Caco-2 (cell line): ENCODE measurements at regions not wholly inside any gene's neighbourhood (a gene's known extent, or its start where the extent isn't known, plus 50 kb on each side); places are given as distances from the start of the nearest gene placed in this dataset.

ENCODE experiments used
- BruUV-seq: library from RNA; stranded (reverse); fragments of 400-500 nt; replicated peaks from 2 replicates; lab custom pipeline; 2021; lab: Mats Ljungman, UMichigan
- CTCF ChIA-PET: fragments of 300-600 bp; sonication (Branson Sonifier 250); formaldehyde crosslinking; loops from one replicate; lab custom pipeline; 2022; ENCODE audit warnings: antibody characterized with exemption; lab: Charles Lee
- POLR2A ChIA-PET: fragments of 300-600 bp; sonication (Branson Sonifier 250); formaldehyde crosslinking; loops from one replicate; lab custom pipeline; 2022; ENCODE audit warnings: antibody characterized with exemption; lab: Charles Lee
- DNase-seq, 2 experiments: peaks; one replicate each; pipeline versions ENCODE4 v3.0.0 to v3.0.0-alpha.2; 2020 to 2022
- H3K27me3 ChIP-seq: replicated peaks from 2 replicates; pipeline ENCODE4 v1.6.0; 2011; ENCODE audit warnings: low read length; ENCODE audit not compliant: control insufficient read depth, insufficient read depth
- H3K36me3 ChIP-seq: 2 replicates; pipeline ENCODE4 v1.5.1; 2011; ENCODE audit warnings: low read length; ENCODE audit not compliant: control insufficient read depth, insufficient read depth
- H3K4me1 ChIP-seq: fragments of 250-450 bp; sonication (Bioruptor Pico); 2 replicates; pipeline ENCODE4 v1.5.1; 2020; ENCODE audit warnings: mild to moderate bottlenecking
- H3K4me3 ChIP-seq: 2 replicates; pipeline ENCODE4 v1.5.1; 2011; ENCODE audit warnings: low read depth, mild to moderate bottlenecking, control low read depth, low read length
- H3K9me3 ChIP-seq: fragments of 250-450 bp; sonication (Bioruptor Pico); 2 replicates; pipeline ENCODE4 v1.5.1; 2020; ENCODE audit warnings: mild to moderate bottlenecking, moderate library complexity
- H3K27ac Mint-ChIP-seq: one replicate; pipeline ENCODE4 v1.8.0; 2022; ENCODE audit warnings: mixed read lengths; ENCODE audit not compliant: unreplicated experiment
- H3K27me3 Mint-ChIP-seq: one replicate; pipeline ENCODE4 v1.8.0; 2022; ENCODE audit warnings: mixed read lengths; ENCODE audit not compliant: insufficient read depth, unreplicated experiment
- H3K36me3 Mint-ChIP-seq: one replicate; pipeline ENCODE4 v1.8.0; 2022; ENCODE audit warnings: mild to moderate bottlenecking, mixed read lengths; ENCODE audit not compliant: insufficient read depth, unreplicated experiment
- H3K4me1 Mint-ChIP-seq: one replicate; pipeline ENCODE4 v1.8.0; 2022; ENCODE audit warnings: low read depth, mixed read lengths; ENCODE audit not compliant: unreplicated experiment
- H3K4me3 Mint-ChIP-seq: one replicate; pipeline ENCODE4 v1.8.0; 2022; ENCODE audit warnings: mild to moderate bottlenecking, moderate library complexity, mixed read lengths; ENCODE audit not compliant: unreplicated experiment
- H3K9me3 Mint-ChIP-seq: one replicate; pipeline ENCODE4 v1.8.0; 2022; ENCODE audit warnings: mixed read lengths; ENCODE audit not compliant: unreplicated experiment
- intact Hi-C: fragments of 100-400 bp; cut with micrococcal nuclease; formaldehyde crosslinking; loops from one replicate; pipeline ENCODE4 v1.10.0; 2022; ENCODE audit not compliant: unreplicated experiment
- TF ChIP-seq, protein P1 (sequence below), 2 experiments: fragments of 200-600 bp in 1 of 2; IDR thresholded peaks; 1 replicate in 1 of 2; 2 replicates in 1 of 2; pipeline versions ENCODE4 v1.5.1 to v1.8.0; 2011 to 2022; ENCODE audit warnings: antibody characterized with exemption in 1 of 2, control low read depth in 1 of 2, inconsistent platforms in 1 of 2, low read depth in 1 of 2, low read length in 1 of 2, mild to moderate bottlenecking in 1 of 2, moderate library complexity in 1 of 2; ENCODE audit not compliant: insufficient read depth in 1 of 2, severe bottlenecking in 1 of 2, unreplicated experiment in 1 of 2

DNA sequence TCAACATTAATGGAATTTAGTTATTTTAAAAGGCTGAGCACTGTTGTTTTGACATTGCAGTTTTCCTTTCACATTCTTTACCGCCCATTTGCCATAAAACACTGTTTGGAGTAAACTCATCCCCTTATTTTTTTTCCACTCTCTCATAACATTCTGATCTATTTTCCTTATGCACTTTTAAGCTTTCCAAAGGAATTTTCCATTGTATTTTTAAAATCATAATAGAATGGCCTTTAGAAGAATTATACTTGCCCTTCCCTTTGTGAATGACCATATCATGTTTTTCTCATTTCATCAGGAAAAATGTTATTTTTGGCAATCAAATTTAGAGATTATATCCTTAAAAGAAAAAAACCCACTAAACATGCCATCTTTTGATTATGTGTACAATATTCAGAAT is 1074.2 kb downstream of the STIM2 start:
- no peaks in the 10 kb centered on the region for H3K36me3 Mint-ChIP-seq
- CTCF ChIA-PET, result no interaction called here

DNA sequence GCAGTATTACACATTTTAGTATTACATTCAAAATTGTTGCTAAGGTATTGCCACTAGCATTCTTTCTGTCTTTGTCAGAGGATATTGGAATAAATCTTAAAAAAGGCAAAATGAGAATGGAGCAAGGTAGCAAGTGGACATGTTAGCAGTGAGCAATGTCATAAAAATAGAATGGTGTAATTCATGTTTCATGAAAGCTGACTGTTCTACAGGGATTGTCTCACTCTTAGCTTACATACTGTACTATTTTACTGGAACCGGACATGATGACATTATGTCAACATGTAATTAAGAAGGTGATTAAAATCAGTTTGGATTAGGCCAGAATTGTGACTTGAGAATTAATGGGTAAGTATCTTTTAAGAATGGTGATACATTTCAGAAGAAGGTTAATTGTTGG is 1086.2 kb downstream of the STIM2 start:
- TF ChIP-seq, protein P1, sequence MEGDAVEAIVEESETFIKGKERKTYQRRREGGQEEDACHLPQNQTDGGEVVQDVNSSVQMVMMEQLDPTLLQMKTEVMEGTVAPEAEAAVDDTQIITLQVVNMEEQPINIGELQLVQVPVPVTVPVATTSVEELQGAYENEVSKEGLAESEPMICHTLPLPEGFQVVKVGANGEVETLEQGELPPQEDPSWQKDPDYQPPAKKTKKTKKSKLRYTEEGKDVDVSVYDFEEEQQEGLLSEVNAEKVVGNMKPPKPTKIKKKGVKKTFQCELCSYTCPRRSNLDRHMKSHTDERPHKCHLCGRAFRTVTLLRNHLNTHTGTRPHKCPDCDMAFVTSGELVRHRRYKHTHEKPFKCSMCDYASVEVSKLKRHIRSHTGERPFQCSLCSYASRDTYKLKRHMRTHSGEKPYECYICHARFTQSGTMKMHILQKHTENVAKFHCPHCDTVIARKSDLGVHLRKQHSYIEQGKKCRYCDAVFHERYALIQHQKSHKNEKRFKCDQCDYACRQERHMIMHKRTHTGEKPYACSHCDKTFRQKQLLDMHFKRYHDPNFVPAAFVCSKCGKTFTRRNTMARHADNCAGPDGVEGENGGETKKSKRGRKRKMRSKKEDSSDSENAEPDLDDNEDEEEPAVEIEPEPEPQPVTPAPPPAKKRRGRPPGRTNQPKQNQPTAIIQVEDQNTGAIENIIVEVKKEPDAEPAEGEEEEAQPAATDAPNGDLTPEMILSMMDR (IDR thresholded peaks at IDR 0.05; ENCODE audit: insufficient read depth in 1 of 2, low read depth in 1 of 2, low read length in 1 of 2, severe bottlenecking in 1 of 2, unreplicated experiment in 1 of 2), result no peak
- intact Hi-C loops, result no loop called here
- Histone ChIP-seq H3K4me1 (no peaks in the 10 kb centered on the region), H3K4me3 (no peak overlapping the region), H3K36me3 (no peaks in the 10 kb centered on the region), H3K27me3 (no peaks in the 10 kb centered on the region), H3K9me3 (no peaks in the 10 kb centered on the region)
- H3K4me3 Mint-ChIP-seq, result no peak overlapping the region
- H3K36me3 Mint-ChIP-seq, result no peaks in the 10 kb centered on the region
- ChIA-PET POLR2A (no interaction called here), CTCF (no interaction called here)
- no peaks in the 10 kb centered on the region for H3K4me1 Mint-ChIP-seq
- H3K27ac Mint-ChIP-seq, result no peak overlapping the region
- no peaks in the 10 kb centered on the region for H3K27me3 Mint-ChIP-seq
- no peak for DNase-seq
- BruUV-seq, result no TSS peak
- no peaks in the 10 kb centered on the region for H3K9me3 Mint-ChIP-seq

More for the DNA sequence above, 1074.2 kb downstream of the STIM2 start:
- no peaks in the 10 kb centered on the region for H3K27me3 ChIP-seq
- Mint-ChIP-seq H3K9me3 (no peaks in the 10 kb centered on the region), H3K27me3 (no peaks in the 10 kb centered on the region), H3K4me1 (no peaks in the 10 kb centered on the region), H3K4me3 (no peak overlapping the region), H3K27ac (no peak overlapping the region)
- TF ChIP-seq, protein P1 (IDR thresholded peaks at IDR 0.05; ENCODE audit: insufficient read depth in 1 of 2, low read depth in 1 of 2, low read length in 1 of 2, severe bottlenecking in 1 of 2, unreplicated experiment in 1 of 2), result no peak
- no peak for DNase-seq
- intact Hi-C loops, result no loop called here
- no TSS peak for BruUV-seq
- H3K36me3 ChIP-seq, result no peaks in the 10 kb centered on the region
- POLR2A ChIA-PET, result no interaction called here
- no peaks in the 10 kb centered on the region for H3K4me1 ChIP-seq
- no peaks in the 10 kb centered on the region for H3K9me3 ChIP-seq
- no peak overlapping the region for H3K4me3 ChIP-seq

DNA sequence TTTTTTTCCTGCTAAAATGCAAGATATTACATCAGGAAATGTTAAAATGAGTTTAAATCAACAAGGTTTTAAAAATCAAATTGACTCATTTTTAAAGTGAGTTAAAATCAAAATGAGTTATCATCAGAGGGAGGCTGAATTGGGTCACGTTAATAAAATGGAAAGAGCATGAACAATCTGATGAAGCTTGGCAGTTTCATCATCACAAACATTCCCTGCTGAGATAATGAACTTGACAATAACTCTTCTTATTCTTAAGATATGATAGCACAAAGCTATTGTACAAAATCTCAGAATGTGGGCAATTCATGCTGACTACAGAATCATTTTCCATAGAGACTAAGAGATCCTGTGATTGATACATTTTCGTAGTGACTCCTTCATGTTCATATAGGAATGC is 1086.7 kb downstream of the STIM2 start:
- H3K4me3 Mint-ChIP-seq, result no peak overlapping the region
- no TSS peak for BruUV-seq
- no peaks in the 10 kb centered on the region for H3K27me3 Mint-ChIP-seq
- H3K4me1 Mint-ChIP-seq, result no peaks in the 10 kb centered on the region
- DNase-seq, result no peak
- Histone ChIP-seq H3K36me3 (no peaks in the 10 kb centered on the region), H3K4me3 (no peak overlapping the region), H3K27me3 (no peaks in the 10 kb centered on the region), H3K9me3 (no peaks in the 10 kb centered on the region), H3K4me1 (no peaks in the 10 kb centered on the region)
- TF ChIP-seq, protein P1 (IDR thresholded peaks at IDR 0.05; ENCODE audit: insufficient read depth in 1 of 2, low read depth in 1 of 2, low read length in 1 of 2, severe bottlenecking in 1 of 2, unreplicated experiment in 1 of 2), result no peak
- no peaks in the 10 kb centered on the region for H3K36me3 Mint-ChIP-seq
- no peaks in the 10 kb centered on the region for H3K9me3 Mint-ChIP-seq
- intact Hi-C loops, result no loop called here
- ChIA-PET POLR2A (no interaction called here), CTCF (no interaction called here)
- no peak overlapping the region for H3K27ac Mint-ChIP-seq
